ENCODE measurements at regions not wholly inside any gene's neighbourhood (a gene's known extent, or its start where the extent isn't known, plus 50 kb on each side); places are given as distances from the start of the nearest gene placed in this dataset.

- no peak for DNase-seq (ENCODE audit: low spot score)
- Histone ChIP-seq H3K36me3 (ENCODE audit: low read depth) (no peaks in the 10 kb centered on the region), H3K27me3 (ENCODE audit: insufficient read depth, poor library complexity, severe bottlenecking) (no peaks in the 10 kb centered on the region), H3K4me3 (ENCODE audit: severe bottlenecking) (no peak overlapping the region), H3K9me3 (ENCODE audit: severe bottlenecking) (no peaks in the 10 kb centered on the region), H3K4me1 (ENCODE audit: insufficient read depth, poor library complexity, severe bottlenecking) (no peaks in the 10 kb centered on the region), H3K27ac (ENCODE audit: poor library complexity, severe bottlenecking) (no peak overlapping the region)
- ATAC-seq (ENCODE audit: low read depth): no peak
- TF ChIP-seq, protein P1, sequence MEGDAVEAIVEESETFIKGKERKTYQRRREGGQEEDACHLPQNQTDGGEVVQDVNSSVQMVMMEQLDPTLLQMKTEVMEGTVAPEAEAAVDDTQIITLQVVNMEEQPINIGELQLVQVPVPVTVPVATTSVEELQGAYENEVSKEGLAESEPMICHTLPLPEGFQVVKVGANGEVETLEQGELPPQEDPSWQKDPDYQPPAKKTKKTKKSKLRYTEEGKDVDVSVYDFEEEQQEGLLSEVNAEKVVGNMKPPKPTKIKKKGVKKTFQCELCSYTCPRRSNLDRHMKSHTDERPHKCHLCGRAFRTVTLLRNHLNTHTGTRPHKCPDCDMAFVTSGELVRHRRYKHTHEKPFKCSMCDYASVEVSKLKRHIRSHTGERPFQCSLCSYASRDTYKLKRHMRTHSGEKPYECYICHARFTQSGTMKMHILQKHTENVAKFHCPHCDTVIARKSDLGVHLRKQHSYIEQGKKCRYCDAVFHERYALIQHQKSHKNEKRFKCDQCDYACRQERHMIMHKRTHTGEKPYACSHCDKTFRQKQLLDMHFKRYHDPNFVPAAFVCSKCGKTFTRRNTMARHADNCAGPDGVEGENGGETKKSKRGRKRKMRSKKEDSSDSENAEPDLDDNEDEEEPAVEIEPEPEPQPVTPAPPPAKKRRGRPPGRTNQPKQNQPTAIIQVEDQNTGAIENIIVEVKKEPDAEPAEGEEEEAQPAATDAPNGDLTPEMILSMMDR (IDR thresholded peaks at IDR 0.05; ENCODE audit: poor library complexity, severe bottlenecking): no peak
Observed at GRCh38 chr2:209230560-209230959, 193.3 kb upstream of the MAP2 start.

- ATAC-seq (ENCODE audit: low read depth) (0 out of 3 replicates have a peak, but pooled peaks have one; percentile 36), DNase-seq (ENCODE audit: low spot score) (no peak)
- H3K36me3 ChIP-seq (ENCODE audit: low read depth): no peaks in the 10 kb centered on the region
- H3K4me1 ChIP-seq (ENCODE audit: insufficient read depth, poor library complexity, severe bottlenecking): no peaks in the 10 kb centered on the region
- no peak overlapping the region for H3K27ac ChIP-seq (ENCODE audit: poor library complexity, severe bottlenecking)
- H3K4me3 ChIP-seq (ENCODE audit: severe bottlenecking): no peak overlapping the region
- no peaks in the 10 kb centered on the region for H3K9me3 ChIP-seq (ENCODE audit: severe bottlenecking)
- TF ChIP-seq, protein P1 (IDR thresholded peaks at IDR 0.05; ENCODE audit: poor library complexity, severe bottlenecking): no peak
- H3K27me3 ChIP-seq (ENCODE audit: insufficient read depth, poor library complexity, severe bottlenecking): no peaks in the 10 kb centered on the region
Observed at GRCh38 chr2:209236377-209236776, 187.5 kb upstream of the MAP2 start.

- no peaks in the 10 kb centered on the region for H3K27me3 ChIP-seq (ENCODE audit: insufficient read depth, poor library complexity, severe bottlenecking)
- no peaks in the 10 kb centered on the region for H3K9me3 ChIP-seq (ENCODE audit: severe bottlenecking)
- DNase-seq (ENCODE audit: low spot score) (no peak), ATAC-seq (ENCODE audit: low read depth) (no peak)
- H3K36me3 ChIP-seq (ENCODE audit: low read depth): no peaks in the 10 kb centered on the region
- TF ChIP-seq, protein P1 (IDR thresholded peaks at IDR 0.05; ENCODE audit: poor library complexity, severe bottlenecking): no peak
- no peaks in the 10 kb centered on the region for H3K4me1 ChIP-seq (ENCODE audit: insufficient read depth, poor library complexity, severe bottlenecking)
- no peak overlapping the region for H3K27ac ChIP-seq (ENCODE audit: poor library complexity, severe bottlenecking)
- H3K4me3 ChIP-seq (ENCODE audit: severe bottlenecking): no peak overlapping the region
Observed at GRCh38 chr2:209238765-209239584, 184.9 kb upstream of the MAP2 start.

GRCh38 chr2:209239585-209239938, 184.3 kb upstream of the MAP2 start:
- no peaks in the 10 kb centered on the region for H3K36me3 ChIP-seq (ENCODE audit: low read depth)
- H3K27ac ChIP-seq (ENCODE audit: poor library complexity, severe bottlenecking): no peak overlapping the region
- H3K9me3 ChIP-seq (ENCODE audit: severe bottlenecking): no peaks in the 10 kb centered on the region
- H3K27me3 ChIP-seq (ENCODE audit: insufficient read depth, poor library complexity, severe bottlenecking): no peaks in the 10 kb centered on the region
- TF ChIP-seq, protein P1 (IDR thresholded peaks at IDR 0.05; ENCODE audit: poor library complexity, severe bottlenecking): no peak
- H3K4me1 ChIP-seq (ENCODE audit: insufficient read depth, poor library complexity, severe bottlenecking): no peaks in the 10 kb centered on the region
- no peak for ATAC-seq (ENCODE audit: low read depth)
- no peak for DNase-seq (ENCODE audit: low spot score)
- no peak overlapping the region for H3K4me3 ChIP-seq (ENCODE audit: severe bottlenecking)

GRCh38 chr2:209240204-209240603, 183.6 kb upstream of the MAP2 start:
- Histone ChIP-seq H3K9me3 (ENCODE audit: severe bottlenecking) (no peaks in the 10 kb centered on the region), H3K27ac (ENCODE audit: poor library complexity, severe bottlenecking) (no peak overlapping the region), H3K4me3 (ENCODE audit: severe bottlenecking) (no peak overlapping the region), H3K4me1 (ENCODE audit: insufficient read depth, poor library complexity, severe bottlenecking) (no peaks in the 10 kb centered on the region), H3K27me3 (ENCODE audit: insufficient read depth, poor library complexity, severe bottlenecking) (no peaks in the 10 kb centered on the region), H3K36me3 (ENCODE audit: low read depth) (no peaks in the 10 kb centered on the region)
- ATAC-seq (ENCODE audit: low read depth) (no peak), DNase-seq (ENCODE audit: low spot score) (no peak)
- TF ChIP-seq, protein P1 (IDR thresholded peaks at IDR 0.05; ENCODE audit: poor library complexity, severe bottlenecking): no peak

Measured in RWPE2 (cell line).